Kidney capillary endothelial cell (primary cell): ENCODE measurements at regions not wholly inside any gene's neighbourhood (a gene's known extent, or its start where the extent isn't known, plus 50 kb on each side); places are given as distances from the start of the nearest gene placed in this dataset.

Experiments used
- DNase-seq: peaks from one replicate; pipeline ENCODE4 v3.0.0-alpha.2; 2018; ENCODE audit warnings: low spot score

DNA sequence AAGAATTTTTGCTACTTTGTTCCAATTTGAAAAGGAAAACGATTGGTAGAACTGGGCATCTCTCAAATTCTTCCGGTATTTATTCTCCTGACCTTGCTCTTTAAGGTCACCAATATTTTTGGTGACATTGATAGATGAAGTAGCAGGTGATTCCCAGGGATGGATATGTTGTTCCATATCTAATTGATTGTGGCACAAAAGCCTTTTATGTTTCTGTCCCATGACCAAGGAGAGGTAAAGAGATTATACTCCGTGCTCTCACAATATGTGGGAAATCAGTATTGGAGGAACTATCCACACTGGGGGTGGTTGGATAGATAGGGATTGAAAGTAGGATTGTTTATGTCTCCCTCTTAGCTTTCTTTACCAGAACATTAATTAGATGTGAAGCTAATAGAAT, 61.7 kb upstream of the LRIG3 start:
- no peak for DNase-seq

DNA sequence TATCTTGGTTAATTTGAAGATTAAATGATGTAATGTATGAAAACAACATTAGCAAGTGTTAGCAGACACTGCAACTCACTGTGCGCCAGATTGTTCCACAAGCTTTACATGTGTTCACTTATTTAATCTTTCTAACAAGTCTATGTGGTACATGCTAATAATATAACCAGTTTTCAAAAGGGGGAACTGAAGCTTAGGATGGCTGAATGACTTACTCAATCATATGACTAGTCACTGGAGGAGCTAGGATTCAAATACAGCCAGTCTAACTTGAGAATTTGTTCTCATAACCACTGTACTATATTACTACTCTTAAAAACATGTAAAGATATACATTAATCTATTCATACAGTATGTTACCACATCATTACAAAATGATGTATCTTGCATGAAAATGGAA, 60.5 kb upstream of the LRIG3 start:
- DNase-seq: no peak

DNA sequence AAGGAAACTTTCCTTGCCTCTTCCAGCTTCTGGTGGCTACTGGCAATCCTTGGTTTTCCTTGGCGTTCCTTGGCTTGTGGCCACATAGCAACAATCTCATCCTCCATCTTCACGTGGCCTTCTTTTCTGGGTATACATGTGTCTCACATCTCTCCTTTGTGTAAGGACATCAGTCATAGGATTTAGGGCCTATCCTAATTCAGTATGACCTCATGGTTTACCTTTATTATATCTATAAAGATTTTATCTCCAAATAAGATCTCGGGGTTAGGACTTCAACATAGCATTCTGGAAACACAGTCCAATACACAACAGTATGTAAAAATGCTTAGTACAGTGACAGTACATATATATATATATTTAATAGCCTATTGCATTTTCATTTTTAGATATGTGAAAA, 58.4 kb upstream of the LRIG3 start:
- DNase-seq: no peak

DNA sequence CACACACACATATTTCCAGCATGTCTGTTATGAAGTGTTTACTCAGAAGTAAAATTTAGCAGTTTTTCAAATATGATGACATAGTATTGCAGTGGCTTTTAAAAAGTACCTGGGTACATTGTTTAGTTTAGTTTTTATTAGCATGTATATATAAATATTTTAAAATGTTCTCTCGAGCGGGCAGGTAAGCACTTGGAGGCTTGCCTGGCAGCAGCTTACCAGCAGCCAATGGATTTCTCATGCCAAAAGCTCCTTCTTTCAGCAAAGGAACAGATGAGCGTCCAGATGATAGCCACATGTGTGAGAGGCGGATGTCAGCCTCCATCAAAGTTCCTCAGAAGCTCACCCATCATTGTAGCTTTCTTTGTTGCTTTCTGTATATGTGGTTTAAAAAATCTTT, 57.2 kb upstream of the LRIG3 start:
- DNase-seq: no peak

DNA sequence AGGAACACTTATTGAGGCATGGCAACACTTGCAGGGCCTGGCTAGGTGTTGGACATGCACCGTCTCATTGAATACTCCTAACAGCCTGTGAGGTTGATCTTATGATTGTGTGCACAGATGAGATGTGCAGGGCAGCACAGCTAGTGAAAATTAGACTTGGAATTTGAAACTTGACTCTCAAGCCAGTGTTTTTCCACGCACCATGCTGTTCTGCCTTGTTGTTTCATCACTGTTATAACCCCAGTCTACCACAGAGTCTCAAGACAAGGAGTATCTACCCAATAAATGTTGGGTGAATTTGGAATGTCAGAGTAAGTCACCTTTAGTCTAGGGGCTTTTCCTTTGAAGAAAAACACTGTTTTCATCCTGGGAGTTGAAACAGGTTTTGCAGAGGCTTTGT, 55.8 kb upstream of the LRIG3 start:
- DNase-seq: no peak
